ENCODE measurements at regions not wholly inside any gene's neighbourhood (a gene's known extent, or its start where the extent isn't known, plus 50 kb on each side); places are given as distances from the start of the nearest gene placed in this dataset.

GRCh38 chr3:115537669-115538068 is 85.6 kb upstream of the GAP43 start:
- DNase-seq, result no peak

- DNase-seq, result no peak
Observed at GRCh38 chr3:115547207-115547606, 76.1 kb upstream of the GAP43 start.

- DNase-seq, result no peak
Observed at GRCh38 chr3:115548611-115549010, 74.7 kb upstream of the GAP43 start.

- DNase-seq, result no peak
Observed at GRCh38 chr3:115549071-115549470, 74.2 kb upstream of the GAP43 start.

GRCh38 chr3:115550285-115550761 is 73.0 kb upstream of the GAP43 start:
- DNase-seq, result peak; percentile 59

- peak; percentile 56 for DNase-seq
Observed at GRCh38 chr3:115551016-115551415, 72.3 kb upstream of the GAP43 start.

- no peak for DNase-seq
Observed at GRCh38 chr3:115552007-115552406, 71.3 kb upstream of the GAP43 start.

GRCh38 chr3:115553796-115554486 is 69.4 kb upstream of the GAP43 start:
- no peak for DNase-seq

GRCh38 chr3:115554487-115554807 is 68.9 kb upstream of the GAP43 start:
- DNase-seq, result no peak

- no peak for DNase-seq
Observed at GRCh38 chr3:115562636-115563267, 60.6 kb upstream of the GAP43 start.

GRCh38 chr3:115563984-115564383 is 59.3 kb upstream of the GAP43 start:
- no peak for DNase-seq

GRCh38 chr3:115571413-115571812 is 51.9 kb upstream of the GAP43 start:
- DNase-seq, result no peak
